ENCODE measurements at regions not wholly inside any gene's neighbourhood (a gene's known extent, or its start where the extent isn't known, plus 50 kb on each side); places are given as distances from the start of the nearest gene placed in this dataset.

DNA sequence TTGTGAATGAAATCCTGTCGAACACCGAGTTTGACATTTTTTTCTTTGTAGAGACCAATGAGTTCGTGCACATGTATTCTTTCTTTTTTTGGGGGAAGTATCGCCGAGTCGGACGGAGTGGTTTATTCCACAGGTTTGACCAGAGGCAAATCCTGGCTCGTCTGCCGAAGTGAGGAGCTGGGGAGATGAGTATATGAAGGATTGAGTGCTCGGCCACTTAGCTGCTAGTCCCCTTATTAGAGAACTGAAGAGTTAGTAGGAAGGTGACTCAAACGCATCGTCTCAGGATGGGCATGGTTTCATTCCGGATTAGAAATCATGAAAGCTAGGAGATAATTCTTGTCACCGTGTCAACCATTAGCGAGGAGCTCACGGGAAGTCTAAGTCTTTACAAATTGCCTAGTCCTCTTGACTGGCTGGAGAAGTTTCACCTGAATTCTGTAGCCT, 154.7 kb upstream of the GOLIM4 start:
- DNase-seq: peak; percentile 63
- Histone ChIP-seq H3K4me3 (ENCODE audit: low read length) (peak overlapping the region; percentile 96), H3K27ac (ENCODE audit: low read depth, low read length) (peak overlapping the region; percentile 93), H3K9ac (ENCODE audit: extremely low read depth, low read length, poor library complexity, severe bottlenecking) (peak overlapping the region; percentile 57), H3K36me3 (ENCODE audit: control insufficient read depth, insufficient read depth, low read length) (no peaks in the 10 kb centered on the region), H3K9me3 (ENCODE audit: control insufficient read depth, low read length) (peaks cover 15% of the 10 kb centered on the region), H3K4me1 (ENCODE audit: control insufficient read depth, insufficient read depth, low read length) (peaks cover 8% of the 10 kb centered on the region), H3K27me3 (ENCODE audit: control insufficient read depth, insufficient read depth, low read length, poor library complexity, severe bottlenecking) (peaks cover 17% of the 10 kb centered on the region)
- WGBS, 2 experiments (ENCODE audit: insufficient coverage in 1 of 2, insufficient read length in 1 of 2): 1 to 3% methylated on average over 5 to 16 of the region's 16 CpGs
- H3K9me3 Mint-ChIP-seq: peaks cover 10% of the 10 kb centered on the region
- TF ChIP-seq, protein P1, sequence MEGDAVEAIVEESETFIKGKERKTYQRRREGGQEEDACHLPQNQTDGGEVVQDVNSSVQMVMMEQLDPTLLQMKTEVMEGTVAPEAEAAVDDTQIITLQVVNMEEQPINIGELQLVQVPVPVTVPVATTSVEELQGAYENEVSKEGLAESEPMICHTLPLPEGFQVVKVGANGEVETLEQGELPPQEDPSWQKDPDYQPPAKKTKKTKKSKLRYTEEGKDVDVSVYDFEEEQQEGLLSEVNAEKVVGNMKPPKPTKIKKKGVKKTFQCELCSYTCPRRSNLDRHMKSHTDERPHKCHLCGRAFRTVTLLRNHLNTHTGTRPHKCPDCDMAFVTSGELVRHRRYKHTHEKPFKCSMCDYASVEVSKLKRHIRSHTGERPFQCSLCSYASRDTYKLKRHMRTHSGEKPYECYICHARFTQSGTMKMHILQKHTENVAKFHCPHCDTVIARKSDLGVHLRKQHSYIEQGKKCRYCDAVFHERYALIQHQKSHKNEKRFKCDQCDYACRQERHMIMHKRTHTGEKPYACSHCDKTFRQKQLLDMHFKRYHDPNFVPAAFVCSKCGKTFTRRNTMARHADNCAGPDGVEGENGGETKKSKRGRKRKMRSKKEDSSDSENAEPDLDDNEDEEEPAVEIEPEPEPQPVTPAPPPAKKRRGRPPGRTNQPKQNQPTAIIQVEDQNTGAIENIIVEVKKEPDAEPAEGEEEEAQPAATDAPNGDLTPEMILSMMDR (conservative IDR thresholded peaks at IDR 0.05): no peak
- no peak overlapping the region for H3K27ac Mint-ChIP-seq
- peak overlapping the region; percentile 73 for H3K4me3 Mint-ChIP-seq
- H3K36me3 Mint-ChIP-seq (ENCODE audit: low read depth): peaks cover 9% of the 10 kb centered on the region
- H3K4me1 Mint-ChIP-seq: peaks cover 28% of the 10 kb centered on the region
- peaks cover 24% of the 10 kb centered on the region for H3K27me3 Mint-ChIP-seq (ENCODE audit: insufficient read depth)

DNA sequence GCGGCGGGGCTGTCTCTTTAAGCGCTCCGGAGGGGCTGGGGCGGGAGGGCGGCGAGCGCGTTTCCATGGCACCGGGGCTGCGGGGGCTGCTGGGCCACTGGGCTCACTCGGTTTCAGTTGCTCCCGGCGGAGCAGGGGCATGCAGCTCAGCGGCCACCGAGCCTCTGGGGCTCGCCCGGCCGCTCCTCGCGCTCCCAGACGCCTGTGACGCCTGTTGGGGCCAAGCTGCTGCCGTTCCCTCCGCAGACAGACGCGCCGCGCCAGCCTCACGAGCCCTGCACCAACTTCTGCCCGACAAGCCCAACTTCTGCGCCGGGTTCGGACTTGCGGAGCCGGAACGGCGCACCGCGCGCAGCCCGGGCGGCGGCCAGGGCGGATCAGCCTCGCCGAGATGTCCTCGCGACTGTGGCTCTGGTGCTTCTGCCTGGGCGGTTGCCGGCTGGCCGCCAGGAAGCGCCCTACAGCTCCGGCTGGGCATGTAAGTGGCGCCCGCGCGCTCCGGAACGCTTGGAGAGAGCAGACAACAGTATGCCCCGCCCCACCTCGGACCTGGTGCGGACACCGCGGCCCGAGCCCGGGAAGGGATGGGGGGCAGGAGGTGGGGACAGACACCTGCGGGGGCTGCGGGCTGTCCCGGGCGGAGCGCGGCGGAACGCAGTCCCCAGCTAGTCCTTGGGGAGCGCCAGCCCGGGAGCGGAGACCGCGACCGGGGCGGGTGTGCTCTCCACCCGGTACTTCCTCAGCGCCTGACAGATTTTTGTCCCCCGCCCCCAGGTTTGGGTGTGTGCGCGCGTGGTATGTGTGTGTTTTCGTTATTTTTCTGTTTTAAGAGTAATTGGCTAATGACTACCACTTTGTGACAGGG, 154.1 kb upstream of the GOLIM4 start:
- Mint-ChIP-seq H3K4me1 (peaks cover 28% of the 10 kb centered on the region), H3K9me3 (peaks cover 4% of the 10 kb centered on the region), H3K36me3 (ENCODE audit: low read depth) (peaks cover 2% of the 10 kb centered on the region), H3K4me3 (peak overlapping the region; percentile 73), H3K27ac (peak overlapping the region; percentile 74), H3K27me3 (ENCODE audit: insufficient read depth) (peaks cover 24% of the 10 kb centered on the region)
- Histone ChIP-seq H3K36me3 (ENCODE audit: control insufficient read depth, insufficient read depth, low read length) (no peaks in the 10 kb centered on the region), H3K4me3 (ENCODE audit: low read length) (peak overlapping the region; percentile 96), H3K4me1 (ENCODE audit: control insufficient read depth, insufficient read depth, low read length) (peaks cover 8% of the 10 kb centered on the region), H3K9me3 (ENCODE audit: control insufficient read depth, low read length) (peaks cover 8% of the 10 kb centered on the region), H3K27me3 (ENCODE audit: control insufficient read depth, insufficient read depth, low read length, poor library complexity, severe bottlenecking) (peaks cover 17% of the 10 kb centered on the region), H3K9ac (ENCODE audit: extremely low read depth, low read length, poor library complexity, severe bottlenecking) (peak overlapping the region; percentile 57), H3K27ac (ENCODE audit: low read depth, low read length) (peak overlapping the region; percentile 93)
- DNase-seq: peak; percentile 95
- TF ChIP-seq, protein P1 (conservative IDR thresholded peaks at IDR 0.05): peak; percentile 78
- WGBS, 2 experiments (ENCODE audit: insufficient coverage in 1 of 2, insufficient read length in 1 of 2): 0% methylated on average over 5 to 89 of the region's 89 CpGs

DNA sequence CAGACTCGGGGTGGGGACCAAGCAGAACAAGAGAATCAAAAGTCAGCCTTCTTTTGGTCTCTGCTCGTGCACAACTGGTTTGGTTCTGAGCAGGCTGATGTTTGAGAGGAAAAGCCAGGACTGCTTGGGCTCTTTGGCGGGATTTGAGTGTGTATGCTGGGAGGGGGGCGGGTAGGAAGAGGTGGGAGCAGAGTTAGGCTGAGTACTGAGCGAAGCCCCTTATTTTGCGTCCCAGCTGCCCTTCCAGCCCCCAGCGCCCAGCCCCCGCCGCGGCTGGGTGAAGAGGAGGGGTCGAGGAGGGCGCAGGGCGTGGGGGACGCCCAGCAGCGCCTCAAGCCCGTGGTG, 153.5 kb upstream of the GOLIM4 start:
- Mint-ChIP-seq H3K4me3 (peak overlapping the region; percentile 73), H3K4me1 (peaks cover 28% of the 10 kb centered on the region), H3K27ac (peak overlapping the region; percentile 35), H3K27me3 (ENCODE audit: insufficient read depth) (peaks cover 24% of the 10 kb centered on the region), H3K36me3 (ENCODE audit: low read depth) (no peaks in the 10 kb centered on the region), H3K9me3 (no peaks in the 10 kb centered on the region)
- Histone ChIP-seq H3K27ac (ENCODE audit: low read depth, low read length) (peak overlapping the region; percentile 93), H3K27me3 (ENCODE audit: control insufficient read depth, insufficient read depth, low read length, poor library complexity, severe bottlenecking) (peaks cover 17% of the 10 kb centered on the region), H3K36me3 (ENCODE audit: control insufficient read depth, insufficient read depth, low read length) (no peaks in the 10 kb centered on the region), H3K4me3 (ENCODE audit: low read length) (peak overlapping the region; percentile 96), H3K9ac (ENCODE audit: extremely low read depth, low read length, poor library complexity, severe bottlenecking) (peak overlapping the region; percentile 5), H3K9me3 (ENCODE audit: control insufficient read depth, low read length) (peaks cover 2% of the 10 kb centered on the region), H3K4me1 (ENCODE audit: control insufficient read depth, insufficient read depth, low read length) (peaks cover 8% of the 10 kb centered on the region)
- 0% methylated on average over 1 to 16 of the region's 16 CpGs for WGBS, 2 experiments (ENCODE audit: insufficient coverage in 1 of 2, insufficient read length in 1 of 2)
- TF ChIP-seq, protein P1 (conservative IDR thresholded peaks at IDR 0.05): no peak
- DNase-seq: no peak

Measured in endodermal cell (in vitro differentiated cells).